Retina (tissue), 1 donor: ENCODE measurements at regions not wholly inside any gene's neighbourhood (a gene's known extent, or its start where the extent isn't known, plus 50 kb on each side); places are given as distances from the start of the nearest gene placed in this dataset.
A peak's percentile ranks its signal among the peaks of the same experiment; 100 is the strongest.

Experiments used
- DNase-seq: peaks from one replicate; pipeline ENCODE4 v3.0.0-alpha.2; 2016

DNA sequence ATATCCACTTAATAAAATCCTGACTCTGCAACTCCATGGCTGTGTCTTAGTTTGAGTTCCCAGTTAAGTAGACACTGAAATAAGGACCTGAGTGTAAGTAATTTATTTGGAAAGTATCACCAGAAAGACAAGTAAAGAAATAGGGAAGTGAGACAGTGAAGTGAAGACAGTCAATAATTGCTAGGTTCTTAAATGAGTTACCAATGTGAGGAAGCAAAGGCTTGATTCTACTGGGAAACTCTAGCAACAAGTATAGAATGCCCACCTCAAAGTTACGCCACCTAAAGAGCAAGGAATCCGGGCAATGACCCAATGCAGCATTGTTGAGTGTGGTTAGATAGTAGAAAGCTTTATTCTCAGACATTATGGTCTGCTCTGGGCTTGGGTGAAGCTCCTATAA lies 383.9 kb downstream of the TLR4 start:
- no peak for DNase-seq

DNA sequence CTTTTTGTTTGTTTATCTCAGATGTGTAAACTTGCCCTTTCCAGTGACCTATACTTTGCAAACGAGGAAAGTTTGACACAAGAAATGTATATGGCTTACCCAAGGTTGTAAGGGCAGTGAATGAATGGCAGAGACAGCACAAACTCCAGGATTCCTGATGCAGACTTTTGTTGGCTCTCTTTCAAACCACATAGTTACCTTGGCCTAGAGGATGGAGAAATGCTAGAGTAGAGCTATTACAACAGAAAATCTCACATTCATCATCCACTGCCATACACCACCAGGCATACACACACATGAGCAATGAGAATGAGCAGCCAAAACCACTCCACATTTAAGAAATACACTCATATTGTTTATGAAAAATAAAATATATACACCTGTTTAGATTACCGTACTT lies 387.0 kb downstream of the TLR4 start:
- DNase-seq, result no peak

DNA sequence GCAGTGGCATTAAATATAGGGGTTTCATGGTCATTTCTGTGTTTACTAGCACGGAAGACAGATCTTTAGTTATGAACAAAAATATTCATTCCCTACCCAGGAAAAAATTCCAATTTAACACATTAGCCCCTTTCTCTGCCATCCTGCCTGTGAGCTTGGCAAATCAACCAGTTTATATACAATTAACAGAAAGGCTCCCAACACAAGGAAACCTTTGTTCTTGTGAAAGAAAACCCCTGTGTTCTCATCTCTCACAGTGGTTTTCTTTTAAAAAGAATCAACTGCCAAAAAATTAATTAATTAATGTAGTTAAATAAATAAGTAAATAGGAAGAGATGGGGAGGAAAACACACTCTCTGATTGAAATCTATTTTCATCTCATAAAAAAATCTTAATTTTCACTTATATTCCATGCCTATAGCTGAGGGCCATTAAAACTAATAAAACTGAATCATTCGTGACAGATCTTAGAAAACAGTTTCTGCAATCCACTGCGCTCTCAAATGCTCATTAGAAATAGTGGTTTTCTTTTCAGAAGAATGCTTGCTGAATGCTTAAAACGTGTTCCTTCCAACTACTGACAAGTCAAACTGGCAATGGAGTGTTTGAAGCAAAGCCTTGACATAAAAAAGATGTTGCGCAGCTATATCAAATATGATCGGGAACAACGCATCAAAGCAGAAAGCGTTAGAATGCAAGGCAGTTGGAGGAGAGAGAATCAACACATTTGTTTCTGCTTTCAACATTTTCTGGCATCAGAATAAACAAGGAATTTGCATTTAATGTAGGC lies 387.7 kb downstream of the TLR4 start:
- DNase-seq, result peak; percentile 15

DNA sequence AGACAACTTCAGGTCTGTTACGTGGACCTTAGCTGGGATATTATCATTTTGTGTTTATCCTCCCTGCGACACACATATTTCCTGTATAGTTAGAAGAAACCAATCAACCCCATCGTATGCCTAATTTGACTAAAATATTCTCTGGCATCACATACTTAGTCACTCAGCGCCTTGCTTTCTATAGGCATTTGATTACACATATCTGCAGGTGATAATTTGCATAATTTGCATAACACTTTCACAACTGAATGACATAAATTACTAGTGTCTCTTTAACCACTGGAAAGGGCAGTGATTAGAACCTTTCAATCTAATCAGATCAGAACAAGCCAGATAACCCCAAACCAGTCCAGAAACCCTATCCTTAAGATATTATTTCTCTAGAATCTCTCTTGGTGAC lies 390.2 kb downstream of the TLR4 start:
- DNase-seq, result no peak

DNA sequence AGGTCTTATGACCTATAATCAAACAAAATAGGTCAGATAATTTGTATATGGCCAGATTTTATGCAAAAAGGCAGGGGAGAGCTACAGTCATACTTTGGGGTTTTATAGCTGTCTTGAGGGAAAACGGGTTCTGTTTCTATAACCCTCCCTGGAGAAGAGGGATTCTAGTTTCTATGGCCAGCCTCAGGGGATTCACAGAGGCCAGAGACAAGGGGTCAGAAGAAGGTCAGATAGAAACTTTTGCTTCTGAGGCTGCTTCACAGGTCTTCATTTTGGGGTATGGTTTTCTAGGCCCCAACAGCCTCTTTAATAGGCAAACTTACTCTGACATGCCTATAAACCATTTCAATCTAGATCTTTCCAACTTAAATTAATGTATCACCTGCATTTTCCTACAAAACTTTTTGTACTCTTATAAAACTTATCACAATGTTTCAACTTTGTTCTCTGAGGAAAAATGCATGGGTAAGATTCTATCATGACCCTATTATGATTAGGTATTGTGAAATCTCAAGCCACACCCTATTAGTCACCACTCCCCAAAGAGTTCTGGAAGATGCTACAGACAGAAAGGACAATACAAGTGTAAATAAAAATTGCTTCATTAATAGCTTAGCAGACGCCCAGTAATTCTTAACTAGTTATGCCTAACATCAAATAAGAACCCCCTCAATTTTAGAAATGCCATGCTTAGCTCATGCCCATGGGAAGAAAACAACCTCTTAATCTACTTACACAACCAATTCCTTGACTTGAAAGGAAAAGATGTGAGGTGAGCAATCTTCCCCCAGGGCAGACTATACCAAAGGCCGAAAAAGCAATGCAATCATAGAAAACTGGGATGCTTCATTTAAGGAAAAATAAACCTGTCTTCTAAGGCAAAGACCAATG lies 396.6 kb downstream of the TLR4 start:
- DNase-seq, result no peak

DNA sequence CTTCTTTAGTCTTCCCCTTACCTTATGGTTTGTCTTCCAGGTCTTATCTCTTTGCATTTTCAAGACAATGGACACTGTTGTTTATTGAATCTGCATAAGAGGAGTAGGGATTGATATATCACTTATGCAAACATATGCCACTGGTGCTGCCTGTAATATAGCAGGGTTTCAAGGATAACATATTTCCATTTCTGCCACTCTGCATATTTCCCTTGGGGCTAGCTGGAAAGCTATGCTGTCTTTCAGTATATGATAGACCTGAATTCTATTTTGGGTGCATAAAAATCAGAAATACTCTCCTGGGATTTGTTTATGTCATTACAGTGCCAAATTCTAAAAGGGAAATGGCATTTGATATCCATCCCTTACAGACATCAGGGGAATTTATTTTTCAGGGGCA lies 400.2 kb downstream of the TLR4 start:
- DNase-seq, result no peak

DNA sequence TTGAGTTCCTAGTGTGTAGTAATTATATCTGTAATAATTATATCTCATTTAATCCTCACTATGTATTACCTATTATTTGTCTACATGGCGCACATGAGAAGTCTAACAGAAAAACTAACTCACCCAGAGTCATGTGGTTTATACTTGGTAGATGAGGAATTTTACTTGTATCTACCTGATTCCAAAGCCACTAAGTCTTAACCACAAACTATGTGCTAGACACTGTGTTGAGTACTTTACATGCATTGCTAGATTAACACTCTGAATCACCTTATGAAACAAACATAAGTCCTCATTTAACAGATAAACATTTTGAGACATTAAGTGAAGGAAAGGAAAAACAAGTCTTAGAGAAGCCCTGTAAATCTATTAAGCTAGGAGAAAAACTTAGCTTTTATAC lies 404.8 kb downstream of the TLR4 start:
- no peak for DNase-seq

DNA sequence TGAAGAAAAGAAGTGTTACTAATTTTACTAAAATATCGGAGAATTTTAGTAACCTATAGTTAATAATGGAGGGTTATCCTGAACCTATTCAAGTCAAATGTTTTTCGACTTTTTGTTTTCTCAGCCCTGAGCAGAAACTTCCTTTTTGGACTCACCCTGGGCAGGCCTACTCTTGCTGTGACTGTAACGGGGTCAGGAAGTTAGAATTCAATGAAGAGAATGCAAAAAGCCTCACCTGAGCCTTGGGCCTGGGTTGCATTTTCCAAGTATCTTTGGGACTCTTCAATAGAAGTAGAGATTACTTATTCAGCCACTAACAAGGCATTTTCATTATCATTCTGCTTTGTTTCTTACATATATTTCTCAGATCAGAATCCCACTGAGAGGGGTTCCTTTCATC lies 405.3 kb downstream of the TLR4 start:
- no peak for DNase-seq

DNA sequence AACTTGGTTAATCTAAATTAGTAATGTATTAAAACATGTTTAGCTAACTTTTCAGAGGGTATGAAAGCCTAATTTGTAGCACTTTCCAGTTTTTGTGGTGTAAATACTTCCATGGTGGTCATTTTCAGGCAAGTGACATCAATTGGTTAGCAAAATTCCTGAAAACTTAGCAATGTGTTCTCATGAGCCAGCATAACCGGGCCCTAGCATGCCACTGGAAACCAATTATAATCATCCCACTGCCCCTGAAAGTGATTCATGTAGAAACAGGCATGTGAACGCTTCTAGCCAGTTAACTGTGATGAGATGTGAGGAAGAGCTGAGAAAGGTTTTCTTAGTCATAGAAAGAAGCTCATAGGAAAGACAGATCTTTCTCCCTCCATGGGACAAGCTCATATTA lies 417.2 kb downstream of the TLR4 start:
- no peak for DNase-seq

DNA sequence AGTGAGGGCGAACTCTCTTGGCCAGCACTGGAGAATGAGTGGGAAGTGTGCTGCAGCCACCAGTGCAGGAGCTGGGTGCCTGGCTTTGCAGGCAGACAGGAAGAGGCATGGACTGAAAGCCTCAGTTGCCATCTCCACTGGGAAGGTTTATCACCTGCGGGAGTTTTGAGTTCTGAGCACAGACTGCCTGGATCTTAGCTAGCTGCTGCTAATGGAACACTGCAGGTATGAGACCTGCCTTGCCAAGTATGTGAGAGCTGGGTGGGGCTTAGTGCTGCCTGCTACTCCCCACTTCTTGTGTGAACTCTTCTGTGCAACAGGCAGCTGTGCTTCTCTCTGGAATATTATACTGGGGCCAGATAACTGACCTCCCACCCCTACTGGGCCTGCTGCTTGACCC lies 424.1 kb downstream of the TLR4 start:
- no peak for DNase-seq

DNA sequence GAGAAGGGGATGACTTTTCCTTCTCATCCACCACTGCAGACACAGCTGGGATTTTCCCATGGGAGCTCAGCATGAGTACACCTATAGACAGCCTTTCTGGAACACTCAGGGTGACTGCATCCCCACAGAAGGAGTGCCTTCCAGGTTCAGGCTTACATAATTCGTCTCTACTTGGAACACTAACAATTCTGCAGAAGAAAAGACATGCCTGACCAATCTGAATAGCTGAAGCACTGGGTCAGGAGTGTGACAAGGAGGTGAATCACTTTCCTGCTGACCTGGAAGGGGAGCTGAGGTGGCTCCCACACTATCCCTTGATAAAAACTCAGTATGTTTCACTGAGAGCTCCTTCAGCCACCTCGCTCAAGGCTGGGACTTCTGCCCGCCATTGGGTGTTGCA lies 425.3 kb downstream of the TLR4 start:
- DNase-seq, result no peak

DNA sequence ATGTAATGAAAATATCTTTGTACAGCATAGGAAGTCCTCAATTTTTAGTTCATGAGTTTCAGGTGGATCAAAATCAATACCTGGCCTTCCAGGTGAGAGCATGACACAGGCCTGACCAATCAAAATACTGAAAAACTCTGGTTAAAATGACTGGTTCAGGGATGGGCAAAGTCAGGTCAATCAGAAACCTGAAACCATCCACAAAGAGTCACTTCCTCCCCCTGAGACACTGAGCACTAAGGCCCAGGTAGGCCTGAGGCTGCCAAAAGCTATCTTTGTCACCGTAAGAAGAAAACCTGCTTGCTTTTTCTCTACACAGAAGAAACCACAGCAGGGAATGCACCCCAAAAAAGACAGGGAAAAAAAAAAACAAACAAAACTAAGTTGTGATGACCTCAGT lies 444.8 kb downstream of the TLR4 start:
- DNase-seq, result no peak

DNA sequence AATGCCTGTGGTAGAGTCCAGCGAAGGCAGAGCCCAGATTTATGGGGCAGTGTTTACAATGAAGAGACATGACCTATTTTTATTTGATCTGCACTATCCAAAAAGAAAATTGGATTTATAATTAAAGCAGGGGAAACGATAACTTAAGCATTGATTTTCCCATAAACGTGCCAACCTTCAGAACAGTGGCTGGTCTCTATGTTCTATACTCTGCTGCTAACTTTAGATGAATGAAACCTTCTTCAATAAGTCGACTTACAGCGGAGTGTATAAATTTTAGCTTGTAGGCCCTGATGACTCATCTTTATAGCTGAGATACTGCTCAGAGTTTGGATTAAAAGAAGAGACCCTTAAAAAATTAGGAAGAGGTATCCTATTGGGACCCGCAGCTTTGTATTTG lies 452.6 kb downstream of the TLR4 start:
- DNase-seq, result no peak

DNA sequence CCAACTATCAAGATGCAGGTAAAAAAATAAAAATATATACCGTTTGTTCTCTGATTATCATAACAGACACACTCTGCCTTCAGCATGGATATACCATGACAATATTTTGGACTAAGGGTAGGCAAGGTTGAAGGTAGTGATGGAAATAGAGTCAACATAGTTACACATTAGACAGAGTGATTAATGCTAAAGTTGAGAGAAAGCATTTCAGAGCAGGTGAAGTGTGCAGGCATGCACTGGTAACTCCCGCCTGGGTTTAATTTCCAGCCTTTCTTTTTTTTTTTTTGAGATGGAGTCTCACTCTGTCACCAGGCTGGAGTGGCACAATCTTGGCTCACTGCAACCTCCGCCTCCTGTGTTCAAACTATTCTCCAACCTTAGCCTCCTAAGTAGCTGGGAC lies 458.5 kb downstream of the TLR4 start:
- no peak for DNase-seq

DNA sequence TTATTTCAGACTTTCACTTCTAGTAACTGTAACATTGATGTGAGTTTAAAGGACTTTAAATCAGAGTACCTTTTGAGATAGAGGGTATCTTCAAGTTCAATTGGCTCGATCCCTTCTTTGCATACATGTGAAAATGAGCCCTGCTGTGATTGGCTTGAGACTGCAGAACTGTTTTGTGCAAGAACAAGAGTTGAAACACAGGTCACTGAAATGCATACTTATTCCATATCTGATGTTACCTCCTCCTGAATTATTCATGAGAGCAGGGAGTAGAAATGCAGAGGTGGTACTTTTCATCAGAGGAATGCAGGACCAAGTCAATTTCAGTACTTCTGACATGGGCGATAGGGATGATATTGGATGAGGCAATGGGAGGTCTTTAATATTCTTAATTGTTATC lies 459.5 kb downstream of the TLR4 start:
- DNase-seq, result no peak

DNA sequence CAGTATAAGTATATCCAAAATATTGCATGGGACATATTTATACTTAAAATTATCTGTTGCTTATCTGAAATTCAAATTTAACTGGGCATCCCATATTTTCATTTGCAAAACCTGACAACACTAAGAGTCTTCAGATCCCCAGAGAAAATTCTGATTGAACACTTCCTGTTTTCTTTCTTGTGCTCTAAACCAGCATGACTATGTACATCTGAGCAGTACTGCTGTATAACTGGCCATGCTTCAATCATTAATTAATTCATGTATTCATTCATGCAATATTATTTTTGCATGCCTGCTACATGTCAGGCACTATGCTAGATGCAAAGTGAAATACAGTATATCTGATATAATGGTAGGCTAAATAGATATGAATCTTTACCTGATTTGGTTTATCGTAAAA lies 461.2 kb downstream of the TLR4 start:
- DNase-seq, result no peak

DNA sequence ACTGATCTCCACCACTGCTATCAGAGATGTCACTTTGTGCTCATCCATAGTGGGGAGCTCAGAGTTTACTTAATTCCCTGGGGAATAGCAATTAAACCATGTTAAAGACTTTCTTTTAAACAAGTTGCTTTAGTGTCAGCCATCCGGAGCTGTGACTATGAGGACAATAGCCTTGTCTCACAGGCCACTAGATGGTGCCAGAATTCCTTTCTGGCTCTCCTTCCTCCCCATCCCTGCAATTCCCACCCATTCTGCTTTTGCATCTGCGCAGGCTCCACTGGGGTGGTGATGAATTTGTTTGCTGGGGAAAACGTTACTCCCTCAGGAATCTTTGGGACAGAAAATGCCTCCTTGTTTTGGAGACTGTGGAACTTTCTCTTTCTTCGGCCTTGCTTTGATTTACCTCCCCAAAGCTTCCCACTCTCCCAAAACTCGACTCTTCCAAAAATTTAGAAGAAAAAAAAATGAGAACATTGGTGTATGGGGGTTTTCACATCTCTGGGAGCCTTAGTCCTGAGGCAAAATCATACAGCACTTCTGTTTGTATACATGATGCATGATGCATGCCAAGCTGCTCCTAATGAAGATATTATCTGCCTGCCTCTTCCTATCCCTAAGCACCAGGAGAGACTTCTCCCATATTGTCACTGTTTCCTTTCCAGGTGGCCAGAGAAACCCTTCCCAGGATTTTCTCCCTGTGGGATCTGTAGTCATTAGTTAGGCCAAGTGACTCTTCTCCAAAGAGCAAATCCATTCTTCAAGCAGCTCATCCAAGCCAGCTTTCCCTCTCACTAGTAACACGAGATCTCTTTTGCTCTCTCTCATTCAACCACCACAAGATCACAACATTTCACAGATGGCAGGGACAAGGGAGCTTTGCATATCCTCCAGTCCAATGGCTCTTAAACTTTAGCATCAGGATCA lies 466.1 kb downstream of the TLR4 start:
- DNase-seq, result peak; percentile 73

DNA sequence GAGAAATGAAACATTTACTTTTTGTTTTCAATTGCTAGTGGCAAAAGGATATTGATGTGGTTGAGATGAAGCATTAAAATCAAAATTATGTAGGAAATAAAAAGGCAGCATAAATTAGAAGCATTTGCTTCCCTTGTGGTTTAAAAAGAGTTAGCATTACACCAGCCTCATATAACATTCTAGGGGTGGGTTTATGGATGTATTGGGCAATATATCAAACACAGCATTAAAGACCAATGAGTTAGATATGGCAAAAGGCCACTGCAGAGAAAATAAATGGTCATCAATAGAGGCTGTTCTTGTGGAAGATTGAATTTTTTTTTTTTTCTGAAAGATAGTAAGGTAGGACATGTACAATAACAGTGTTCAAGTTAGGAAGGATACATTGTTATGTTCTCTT lies 473.0 kb downstream of the TLR4 start:
- DNase-seq, result no peak

DNA sequence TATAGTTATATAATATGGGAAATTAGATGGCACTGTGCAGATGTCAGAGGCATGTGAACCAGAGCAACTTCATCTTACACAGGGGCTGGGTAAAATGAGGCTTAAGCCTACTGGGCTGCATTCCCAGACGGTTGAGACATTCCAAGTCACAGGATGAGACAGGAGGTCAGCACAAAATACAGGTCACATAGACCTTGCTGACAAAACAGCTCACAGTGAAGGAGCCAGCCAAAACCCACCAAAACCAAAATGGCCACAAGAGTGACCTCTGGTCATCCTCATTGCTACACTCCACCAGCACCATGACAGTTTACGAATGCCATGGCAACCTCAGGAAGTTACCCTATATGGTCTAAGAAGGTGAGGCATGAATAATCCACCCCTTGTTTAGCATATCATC lies 479.4 kb downstream of the TLR4 start:
- DNase-seq, result no peak

DNA sequence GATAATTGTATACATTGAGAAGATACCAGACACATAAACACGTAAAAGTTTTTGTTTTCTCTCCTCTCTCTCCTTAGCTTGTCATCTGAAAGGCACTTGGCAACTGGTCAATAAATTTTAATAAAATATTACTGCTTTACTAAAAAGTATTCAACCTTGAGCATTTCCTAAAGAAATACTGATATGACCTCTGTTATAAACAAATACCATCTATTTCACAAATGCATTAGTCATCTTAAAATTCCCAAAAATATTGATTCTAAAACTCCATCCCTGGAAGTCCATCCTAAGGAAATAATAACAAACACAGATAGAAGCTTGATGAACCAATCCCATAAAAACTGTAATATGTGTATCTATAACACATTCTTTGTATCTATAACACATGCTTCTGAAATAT lies 483.2 kb downstream of the TLR4 start:
- DNase-seq, result no peak

DNA sequence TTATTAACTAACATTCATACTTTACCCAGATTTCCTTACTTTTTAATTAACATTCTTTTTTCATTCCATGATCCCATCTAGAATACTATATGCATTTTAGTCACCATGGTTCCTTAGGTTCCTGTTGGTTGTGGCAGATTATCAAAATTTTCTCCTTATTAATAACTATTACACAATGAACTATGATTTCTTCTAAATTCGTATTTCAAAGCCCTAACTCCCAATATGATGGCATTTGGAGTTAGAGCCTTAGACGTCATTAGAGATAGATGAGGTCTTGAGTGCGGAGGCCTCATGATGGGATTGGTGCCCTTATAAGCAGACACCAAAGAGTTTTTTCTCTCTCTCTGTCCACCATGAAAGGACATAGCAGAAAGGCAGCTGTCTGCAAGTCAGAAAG lies 485.4 kb downstream of the TLR4 start:
- DNase-seq, result no peak

DNA sequence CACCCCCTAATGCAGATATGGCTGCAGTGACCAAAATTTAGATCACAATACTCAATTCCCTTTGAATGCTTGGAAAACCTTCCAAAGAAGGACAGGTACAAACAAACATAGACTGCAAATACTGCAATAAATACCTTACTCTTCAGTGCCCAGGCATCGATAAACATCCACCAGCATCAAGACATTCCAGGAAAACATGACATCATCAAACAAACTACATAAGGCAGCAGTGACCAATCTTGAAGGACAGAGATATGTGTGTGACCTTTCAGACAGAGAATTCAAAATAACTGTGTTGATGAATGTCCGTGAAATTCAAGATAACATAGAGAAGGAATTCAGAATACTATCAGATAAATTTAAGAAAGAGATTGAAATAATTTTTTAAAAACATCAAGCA lies 488.6 kb downstream of the TLR4 start:
- DNase-seq, result no peak

DNA sequence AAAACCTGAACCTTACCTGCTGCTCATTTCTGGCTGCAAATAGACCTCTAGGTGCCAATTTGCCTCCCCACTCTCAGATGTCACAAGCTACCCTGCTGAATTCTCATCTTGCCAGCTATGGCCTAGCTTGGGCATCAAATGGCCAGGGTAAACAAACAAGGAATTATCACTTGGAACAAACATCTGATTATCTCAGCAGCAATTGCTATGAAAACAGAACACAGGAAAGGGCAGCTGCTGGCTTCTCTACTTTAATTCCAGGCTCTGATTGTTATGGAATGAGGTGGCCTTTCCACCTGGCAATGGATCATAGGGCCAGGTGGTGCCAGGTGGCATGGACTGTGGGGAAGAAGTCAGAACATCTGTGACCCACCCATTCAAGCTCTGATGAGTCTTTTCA lies 505.1 kb downstream of the TLR4 start:
- DNase-seq, result no peak
